Neural cell (in vitro differentiated cells): ENCODE measurements at regions not wholly inside any gene's neighbourhood (a gene's known extent, or its start where the extent isn't known, plus 50 kb on each side); places are given as distances from the start of the nearest gene placed in this dataset.

Source experiments
- H2AFZ ChIP-seq: fragments of 200-600, 300-800 bp; sonication (generic), shearing (Covaris generic); 2 replicates; pipeline ENCODE4 v1.6.0; 2014; ENCODE audit warnings: low read depth, mild to moderate bottlenecking, antibody characterized with exemption, low read length, moderate library complexity
- H3F3A ChIP-seq: fragments of 200-600 bp; shearing (Covaris generic); 2 replicates; pipeline ENCODE4 v1.6.1; 2016; ENCODE audit warnings: mild to moderate bottlenecking, moderate library complexity, mixed read lengths, antibody characterized with exemption, low read length; ENCODE audit not compliant: insufficient read depth, poor library complexity, severe bottlenecking
- H3K27ac ChIP-seq: fragments of 200-600, 300-800 bp; sonication (generic), shearing (Covaris generic); 2 replicates; pipeline ENCODE4 v1.5.1; 2014; ENCODE audit warnings: mild to moderate bottlenecking, low read length, moderate library complexity
- H3K27me3 ChIP-seq: fragments of 300-800, 200-600 bp; sonication (generic), shearing (Covaris generic); 2 replicates; pipeline ENCODE4 v1.6.0; 2014; ENCODE audit warnings: mild to moderate bottlenecking, low read depth, low read length, moderate library complexity; ENCODE audit not compliant: insufficient read depth
- H3K36me3 ChIP-seq: fragments of 300-800, 200-600 bp; sonication (generic), shearing (Covaris generic); 2 replicates; pipeline ENCODE4 v1.5.1; 2014; ENCODE audit warnings: mild to moderate bottlenecking, antibody characterized with exemption, low read length, moderate library complexity; ENCODE audit not compliant: insufficient read depth
- H3K4me2 ChIP-seq: fragments of 300-800, 200-600 bp; sonication (generic), shearing (Covaris generic); 2 replicates; pipeline ENCODE4 v1.6.0; 2014; ENCODE audit warnings: mild to moderate bottlenecking, low read length
- H3K4me3 ChIP-seq: fragments of 300-800, 200-600 bp; sonication (generic), shearing (Covaris generic); 2 replicates; pipeline ENCODE4 v1.5.1; 2014; ENCODE audit warnings: mild to moderate bottlenecking, low read length, moderate library complexity
- H3K79me2 ChIP-seq: fragments of 200-600 bp; shearing (Covaris generic); replicated peaks from 2 replicates; pipeline ENCODE4 v1.6.0; 2014; ENCODE audit warnings: mild to moderate bottlenecking, low read length, moderate library complexity; ENCODE audit not compliant: insufficient read depth
- H3K9ac ChIP-seq: fragments of 300-800, 200-600 bp; sonication (generic), shearing (Covaris generic); 2 replicates; pipeline ENCODE4 v1.6.1; 2016; ENCODE audit warnings: mild to moderate bottlenecking, low read length, mixed read lengths
- H3K9me2 ChIP-seq: fragments of 200-600 bp; shearing (Covaris generic); 2 replicates; pipeline ENCODE4 v1.6.1; 2016; ENCODE audit warnings: mild to moderate bottlenecking, low read length, mixed read lengths; ENCODE audit not compliant: insufficient read depth
- H3K9me3 ChIP-seq: fragments of 200-600, 300-800 bp; sonication (generic), shearing (Covaris generic); 2 replicates; pipeline ENCODE4 v1.6.1; 2016; ENCODE audit warnings: mild to moderate bottlenecking, mixed run types, low read length, moderate library complexity, mixed read lengths
- H4K20me1 ChIP-seq: fragments of 200-600 bp; shearing (Covaris generic); 2 replicates; pipeline ENCODE4 v1.6.1; 2016; ENCODE audit warnings: mild to moderate bottlenecking, mixed run types; ENCODE audit not compliant: insufficient read depth
- CTCF ChIP-seq: fragments of 450-650 bp; IDR thresholded peaks from 2 replicates; pipeline ENCODE4 v1.5.1; 2014; ENCODE audit warnings: antibody characterized with exemption, mild to moderate bottlenecking, moderate library complexity; ENCODE audit not compliant: poor library complexity, severe bottlenecking
- EP300 ChIP-seq: fragments of 450-650 bp; conservative IDR thresholded peaks from 2 replicates; pipeline ENCODE4 v1.6.1; 2014; ENCODE audit warnings: antibody characterized with exemption, mild to moderate bottlenecking, moderate library complexity; ENCODE audit not compliant: poor library complexity, severe bottlenecking
- EZH2 ChIP-seq: fragments of 200-600, 300-800 bp; shearing (Covaris generic), sonication (generic); IDR thresholded peaks from 2 replicates; pipeline ENCODE4 v1.6.1; 2014; ENCODE audit warnings: antibody characterized with exemption, low read length, borderline replicate concordance, mild to moderate bottlenecking; ENCODE audit not compliant: insufficient read depth, poor library complexity, severe bottlenecking
- MXI1 ChIP-seq: fragments of 450-650 bp; conservative IDR thresholded peaks from 2 replicates; pipeline ENCODE4 v1.6.1; 2014; ENCODE audit warnings: antibody characterized with exemption, mild to moderate bottlenecking; ENCODE audit not compliant: poor library complexity, severe bottlenecking
- POLR2AphosphoS5 ChIP-seq: IDR thresholded peaks from 2 replicates; pipeline ENCODE4 v1.6.1; 2012
- RAD21 ChIP-seq: fragments of 450-650 bp; conservative IDR thresholded peaks from 2 replicates; pipeline ENCODE4 v1.6.1; 2014; ENCODE audit warnings: antibody characterized with exemption, mild to moderate bottlenecking, moderate library complexity
- REST ChIP-seq: IDR thresholded peaks from 2 replicates; pipeline ENCODE4 v1.6.1; 2012; ENCODE audit warnings: borderline replicate concordance
- SMC3 ChIP-seq: fragments of 450-650 bp; conservative IDR thresholded peaks from 2 replicates; pipeline ENCODE4 v1.6.1; 2014; ENCODE audit warnings: antibody characterized with exemption, mild to moderate bottlenecking, moderate library complexity; ENCODE audit not compliant: poor library complexity
- TAF1 ChIP-seq: IDR thresholded peaks from 2 replicates; pipeline ENCODE4 v1.6.1; 2012; ENCODE audit warnings: low read depth

GRCh38 chr15:81893182-81893835 is 152.5 kb downstream of the MEX3B start:
- Histone ChIP-seq H3K27me3 (no peaks in the 10 kb centered on the region), H3K9me3 (no peaks in the 10 kb centered on the region), H2AFZ (no peak overlapping the region), H3K9ac (no peak overlapping the region), H3K4me2 (no peak overlapping the region), H4K20me1 (no peaks in the 10 kb centered on the region), H3K27ac (no peak overlapping the region), H3K36me3 (no peaks in the 10 kb centered on the region), H3F3A (no peaks in the 10 kb centered on the region), H3K9me2 (no peaks in the 10 kb centered on the region), H3K79me2 (no peaks in the 10 kb centered on the region), H3K4me3 (no peak overlapping the region)
- TF ChIP-seq CTCF (no peak), TAF1 (no peak), EZH2 (no peak), RAD21 (no peak), POLR2AphosphoS5 (no peak)

GRCh38 chr15:81890496-81890895 is 155.3 kb downstream of the MEX3B start:
- H3F3A ChIP-seq: no peaks in the 10 kb centered on the region
- H3K9me2 ChIP-seq: no peaks in the 10 kb centered on the region
- H3K9ac ChIP-seq: no peak overlapping the region
- H3K36me3 ChIP-seq: no peaks in the 10 kb centered on the region
- no peak overlapping the region for H3K4me3 ChIP-seq
- H4K20me1 ChIP-seq: no peaks in the 10 kb centered on the region
- no peaks in the 10 kb centered on the region for H3K9me3 ChIP-seq
- no peak for TF ChIP-seq REST
- TF ChIP-seq TAF1: no peak
- no peak for TF ChIP-seq CTCF
- TF ChIP-seq EZH2: no peak
- no peak for TF ChIP-seq RAD21
- TF ChIP-seq MXI1: no peak
- TF ChIP-seq EP300: no peak
- no peak for TF ChIP-seq SMC3
- TF ChIP-seq POLR2AphosphoS5: no peak
- no peaks in the 10 kb centered on the region for H3K79me2 ChIP-seq
- no peaks in the 10 kb centered on the region for H3K27me3 ChIP-seq
- no peak overlapping the region for H3K4me2 ChIP-seq
- no peak overlapping the region for H3K27ac ChIP-seq
- H2AFZ ChIP-seq: no peak overlapping the region
